ENCODE measurements at regions not wholly inside any gene's neighbourhood (a gene's known extent, or its start where the extent isn't known, plus 50 kb on each side); places are given as distances from the start of the nearest gene placed in this dataset.

DNA sequence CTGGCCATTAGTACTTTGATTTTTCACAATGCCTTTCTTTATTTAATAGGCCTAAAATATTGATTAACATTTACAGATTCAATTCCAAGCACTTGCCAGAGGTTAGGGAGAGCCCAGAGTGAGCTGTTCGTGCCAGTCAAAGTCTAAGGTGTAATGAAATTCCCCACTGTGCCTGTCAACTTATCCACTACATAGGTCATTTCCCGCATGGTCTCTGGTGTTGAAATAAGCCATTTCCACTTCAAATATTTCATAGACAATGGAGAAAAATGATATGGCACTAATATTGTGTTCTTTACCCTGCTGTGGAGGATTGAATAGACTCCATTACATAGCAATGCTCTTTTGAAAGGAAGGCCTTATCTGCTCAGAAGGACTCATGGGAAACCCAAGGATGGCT is 978.1 kb upstream of the CELF2 start:
- TF ChIP-seq, protein P1, sequence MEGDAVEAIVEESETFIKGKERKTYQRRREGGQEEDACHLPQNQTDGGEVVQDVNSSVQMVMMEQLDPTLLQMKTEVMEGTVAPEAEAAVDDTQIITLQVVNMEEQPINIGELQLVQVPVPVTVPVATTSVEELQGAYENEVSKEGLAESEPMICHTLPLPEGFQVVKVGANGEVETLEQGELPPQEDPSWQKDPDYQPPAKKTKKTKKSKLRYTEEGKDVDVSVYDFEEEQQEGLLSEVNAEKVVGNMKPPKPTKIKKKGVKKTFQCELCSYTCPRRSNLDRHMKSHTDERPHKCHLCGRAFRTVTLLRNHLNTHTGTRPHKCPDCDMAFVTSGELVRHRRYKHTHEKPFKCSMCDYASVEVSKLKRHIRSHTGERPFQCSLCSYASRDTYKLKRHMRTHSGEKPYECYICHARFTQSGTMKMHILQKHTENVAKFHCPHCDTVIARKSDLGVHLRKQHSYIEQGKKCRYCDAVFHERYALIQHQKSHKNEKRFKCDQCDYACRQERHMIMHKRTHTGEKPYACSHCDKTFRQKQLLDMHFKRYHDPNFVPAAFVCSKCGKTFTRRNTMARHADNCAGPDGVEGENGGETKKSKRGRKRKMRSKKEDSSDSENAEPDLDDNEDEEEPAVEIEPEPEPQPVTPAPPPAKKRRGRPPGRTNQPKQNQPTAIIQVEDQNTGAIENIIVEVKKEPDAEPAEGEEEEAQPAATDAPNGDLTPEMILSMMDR (IDR thresholded peaks at IDR 0.05) = no peak
- TF ChIP-seq POLR2A (IDR thresholded peaks at IDR 0.05) = no peak

Measured in esophagus squamous epithelium (tissue), 4 donors.